Ishikawa (cell line): ENCODE measurements at regions not wholly inside any gene's neighbourhood (a gene's known extent, or its start where the extent isn't known, plus 50 kb on each side); places are given as distances from the start of the nearest gene placed in this dataset.

ENCODE experiments used
- CREB1 ChIP-seq: IDR thresholded peaks from 2 replicates; pipeline ENCODE4 v1.6.1; 2012; ENCODE audit warnings: low read depth
- EGR1 ChIP-seq: IDR thresholded peaks from 2 replicates; pipeline ENCODE4 v1.6.1; 2012
- EP300 ChIP-seq: IDR thresholded peaks from 2 replicates; pipeline ENCODE4 v1.6.1; 2012; ENCODE audit warnings: borderline replicate concordance
- MAX ChIP-seq: IDR thresholded peaks from 2 replicates; pipeline ENCODE4 v1.6.1; 2012
- NFIC ChIP-seq: IDR thresholded peaks from 2 replicates; pipeline ENCODE4 v1.6.1; 2012
- RAD21 ChIP-seq: IDR thresholded peaks from 2 replicates; pipeline ENCODE4 v1.6.1; 2012; ENCODE audit warnings: low read depth
- TAF1 ChIP-seq: IDR thresholded peaks from 2 replicates; pipeline ENCODE4 v1.6.1; 2012; ENCODE audit warnings: low read depth, mild to moderate bottlenecking
- TCF12 ChIP-seq: IDR thresholded peaks from 2 replicates; pipeline ENCODE4 v1.6.1; 2012; ENCODE audit warnings: low read depth
- TEAD4 ChIP-seq: IDR thresholded peaks from 2 replicates; pipeline ENCODE4 v1.6.1; 2012
- USF1 ChIP-seq: IDR thresholded peaks from 2 replicates; pipeline ENCODE4 v1.6.1; 2012
- YY1 ChIP-seq: IDR thresholded peaks from 2 replicates; pipeline ENCODE4 v1.6.1; 2012; ENCODE audit warnings: low read depth
- ZBTB7A ChIP-seq: IDR thresholded peaks from 2 replicates; pipeline ENCODE4 v1.6.1; 2012; ENCODE audit warnings: low read depth
- TF ChIP-seq, protein P1 (sequence below): IDR thresholded peaks from 2 replicates; pipeline ENCODE4 v1.6.1; 2012; ENCODE audit warnings: low read depth, mild to moderate bottlenecking

DNA sequence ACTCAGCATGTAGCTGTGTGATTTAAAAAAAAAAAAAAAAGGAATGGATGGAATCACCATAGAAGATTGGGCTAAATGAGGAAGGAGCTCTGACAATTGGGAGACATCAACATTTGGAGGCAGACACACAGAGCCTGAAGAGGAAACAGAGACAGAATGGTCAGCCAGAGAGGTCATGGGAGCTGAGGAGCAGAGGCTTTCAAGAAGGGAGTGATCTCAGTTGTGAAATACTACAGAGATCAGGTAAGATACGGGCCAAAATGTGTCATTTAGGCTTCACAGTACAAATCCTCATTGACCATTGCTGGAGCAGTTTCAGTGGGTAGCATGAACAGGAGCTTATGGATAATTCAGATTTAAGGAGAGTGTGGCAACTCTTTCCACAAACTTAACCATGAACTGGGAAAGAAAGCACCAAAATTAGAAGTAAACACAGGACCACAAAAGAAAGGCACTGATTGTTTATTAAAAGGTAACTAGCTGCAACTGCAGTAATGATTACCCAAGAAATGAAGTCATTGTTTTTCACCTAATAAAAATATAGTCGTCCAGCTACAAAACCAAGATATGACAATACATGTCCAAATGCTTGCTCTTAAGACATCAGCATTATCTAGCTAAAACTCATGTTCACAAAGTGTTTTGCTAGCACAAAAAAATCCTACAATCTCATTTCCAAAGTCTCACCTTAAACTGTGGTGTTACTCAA is 203.2 kb downstream of the DHX15 start:
- TF ChIP-seq NFIC: no peak
- no peak for TF ChIP-seq EP300
- no peak for TF ChIP-seq YY1
- no peak for TF ChIP-seq EGR1
- no peak for TF ChIP-seq ZBTB7A
- no peak for TF ChIP-seq CREB1
- no peak for TF ChIP-seq TAF1
- TF ChIP-seq RAD21: no peak
- TF ChIP-seq TEAD4: no peak
- TF ChIP-seq, protein P1, sequence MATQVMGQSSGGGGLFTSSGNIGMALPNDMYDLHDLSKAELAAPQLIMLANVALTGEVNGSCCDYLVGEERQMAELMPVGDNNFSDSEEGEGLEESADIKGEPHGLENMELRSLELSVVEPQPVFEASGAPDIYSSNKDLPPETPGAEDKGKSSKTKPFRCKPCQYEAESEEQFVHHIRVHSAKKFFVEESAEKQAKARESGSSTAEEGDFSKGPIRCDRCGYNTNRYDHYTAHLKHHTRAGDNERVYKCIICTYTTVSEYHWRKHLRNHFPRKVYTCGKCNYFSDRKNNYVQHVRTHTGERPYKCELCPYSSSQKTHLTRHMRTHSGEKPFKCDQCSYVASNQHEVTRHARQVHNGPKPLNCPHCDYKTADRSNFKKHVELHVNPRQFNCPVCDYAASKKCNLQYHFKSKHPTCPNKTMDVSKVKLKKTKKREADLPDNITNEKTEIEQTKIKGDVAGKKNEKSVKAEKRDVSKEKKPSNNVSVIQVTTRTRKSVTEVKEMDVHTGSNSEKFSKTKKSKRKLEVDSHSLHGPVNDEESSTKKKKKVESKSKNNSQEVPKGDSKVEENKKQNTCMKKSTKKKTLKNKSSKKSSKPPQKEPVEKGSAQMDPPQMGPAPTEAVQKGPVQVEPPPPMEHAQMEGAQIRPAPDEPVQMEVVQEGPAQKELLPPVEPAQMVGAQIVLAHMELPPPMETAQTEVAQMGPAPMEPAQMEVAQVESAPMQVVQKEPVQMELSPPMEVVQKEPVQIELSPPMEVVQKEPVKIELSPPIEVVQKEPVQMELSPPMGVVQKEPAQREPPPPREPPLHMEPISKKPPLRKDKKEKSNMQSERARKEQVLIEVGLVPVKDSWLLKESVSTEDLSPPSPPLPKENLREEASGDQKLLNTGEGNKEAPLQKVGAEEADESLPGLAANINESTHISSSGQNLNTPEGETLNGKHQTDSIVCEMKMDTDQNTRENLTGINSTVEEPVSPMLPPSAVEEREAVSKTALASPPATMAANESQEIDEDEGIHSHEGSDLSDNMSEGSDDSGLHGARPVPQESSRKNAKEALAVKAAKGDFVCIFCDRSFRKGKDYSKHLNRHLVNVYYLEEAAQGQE: no peak
- TF ChIP-seq TCF12: no peak
- no peak for TF ChIP-seq MAX
- TF ChIP-seq USF1: no peak
